GM19452 (cell line): ENCODE measurements at regions not wholly inside any gene's neighbourhood (a gene's known extent, or its start where the extent isn't known, plus 50 kb on each side); places are given as distances from the start of the nearest gene placed in this dataset.

Source experiments
- ATAC-seq: cut with Tn5 transposase; IDR thresholded peaks from one replicate; pipeline ENCODE4 v1.9.1; 2021; ENCODE audit not compliant: unreplicated experiment

- peak; percentile 64 for ATAC-seq
These were observed 920.1 kb upstream of the TENM3 start for GRCh38 chr4:181323061-181323460.

- ATAC-seq = no peak
These were observed 912.5 kb upstream of the TENM3 start for GRCh38 chr4:181330654-181331201.

- no peak for ATAC-seq
These were observed 912.0 kb upstream of the TENM3 start for GRCh38 chr4:181331214-181331613.

- no peak for ATAC-seq
These were observed 897.3 kb upstream of the TENM3 start for GRCh38 chr4:181345931-181346330.

GRCh38 chr4:181350615-181351415, 892.4 kb upstream of the TENM3 start:
- no peak for ATAC-seq

- no peak for ATAC-seq
These were observed 878.7 kb upstream of the TENM3 start for GRCh38 chr4:181364504-181364903.

- ATAC-seq = no peak
These were observed 877.5 kb upstream of the TENM3 start for GRCh38 chr4:181365671-181366070.

GRCh38 chr4:181372014-181372413, 871.2 kb upstream of the TENM3 start:
- no peak for ATAC-seq

GRCh38 chr4:181376058-181376457, 867.1 kb upstream of the TENM3 start:
- ATAC-seq = no peak

GRCh38 chr4:181388061-181388460, 855.1 kb upstream of the TENM3 start:
- no peak for ATAC-seq

- no peak for ATAC-seq
These were observed 826.2 kb upstream of the TENM3 start for GRCh38 chr4:181416966-181417365.

- ATAC-seq = no peak
These were observed 824.7 kb upstream of the TENM3 start for GRCh38 chr4:181418496-181418895.

GRCh38 chr4:181420950-181421349, 822.3 kb upstream of the TENM3 start:
- no peak for ATAC-seq

GRCh38 chr4:181424362-181425016, 818.7 kb upstream of the TENM3 start:
- ATAC-seq = no peak

- ATAC-seq = no peak
These were observed 816.1 kb upstream of the TENM3 start for GRCh38 chr4:181427076-181427475.

- no peak for ATAC-seq
These were observed 812.2 kb upstream of the TENM3 start for GRCh38 chr4:181431006-181431405.

- no peak for ATAC-seq
These were observed 811.5 kb upstream of the TENM3 start for GRCh38 chr4:181431661-181432060.

GRCh38 chr4:181432335-181432734, 810.9 kb upstream of the TENM3 start:
- ATAC-seq = no peak

- ATAC-seq = no peak
These were observed 805.3 kb upstream of the TENM3 start for GRCh38 chr4:181437895-181438294.

- no peak for ATAC-seq
These were observed 804.6 kb upstream of the TENM3 start for GRCh38 chr4:181438641-181439040.

- ATAC-seq = no peak
These were observed 800.2 kb upstream of the TENM3 start for GRCh38 chr4:181443021-181443420.

GRCh38 chr4:181465826-181466225, 777.4 kb upstream of the TENM3 start:
- no peak for ATAC-seq
